ENCODE measurements at regions not wholly inside any gene's neighbourhood (a gene's known extent, or its start where the extent isn't known, plus 50 kb on each side); places are given as distances from the start of the nearest gene placed in this dataset.

DNA sequence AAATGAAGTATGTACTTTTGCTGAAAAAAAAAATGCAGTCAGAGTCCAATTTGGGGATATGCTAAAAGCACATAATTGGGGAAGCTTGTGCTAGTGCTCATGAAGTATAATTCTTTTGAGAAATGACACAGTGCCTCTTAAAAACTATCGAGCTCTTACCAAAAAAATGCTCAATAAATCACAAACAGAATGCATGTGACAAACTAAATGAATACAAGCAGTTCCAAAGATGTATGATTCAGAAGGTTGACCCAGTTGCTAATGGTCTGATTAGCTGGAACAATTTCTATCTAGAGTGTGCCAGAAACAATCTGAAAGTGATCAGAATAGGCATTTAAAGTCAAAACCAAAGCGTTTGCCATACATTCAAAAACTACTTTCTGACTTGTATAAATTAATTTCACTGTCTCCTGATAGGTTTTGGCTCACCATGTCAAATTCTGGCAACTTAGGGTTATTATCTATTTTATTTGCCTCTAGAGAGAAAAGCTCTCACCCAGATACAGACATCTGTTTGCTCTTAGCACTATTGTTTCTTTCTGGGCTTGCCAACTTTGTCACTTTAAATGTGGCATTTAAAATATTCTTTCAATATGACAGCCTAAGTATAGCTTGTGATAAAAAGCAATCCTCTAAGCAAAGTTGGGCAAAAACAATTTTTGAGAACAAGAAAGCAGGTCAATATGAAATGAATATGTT lies 114.7 kb upstream of the AHR start:
- TF ChIP-seq MAX (IDR thresholded peaks at IDR 0.05) (no peak), PHF8 (conservative IDR thresholded peaks at IDR 0.05; ENCODE audit: low read depth, low read length) (no peak), EZH2 (IDR thresholded peaks at IDR 0.05; ENCODE audit: low read depth, low read length, severe bottlenecking) (no peak), TAF1 (IDR thresholded peaks at IDR 0.05; ENCODE audit: low read depth, low read length) (no peak), EP300 (IDR thresholded peaks at IDR 0.05; ENCODE audit: borderline replicate concordance in 1 of 2, low read depth in 2 of 2, low read length in 2 of 2) (no peak), POLR2A (IDR thresholded peaks at IDR 0.05; ENCODE audit: control extremely low read depth in 1 of 2, low read depth in 2 of 2, low read length in 2 of 2) (no peak), HDAC2 (IDR thresholded peaks at IDR 0.05; ENCODE audit: borderline replicate concordance in 1 of 2, low read depth in 2 of 2, low read length in 2 of 2) (no peak)
